ENCODE measurements at regions not wholly inside any gene's neighbourhood (a gene's known extent, or its start where the extent isn't known, plus 50 kb on each side); places are given as distances from the start of the nearest gene placed in this dataset.
"Not testable (repeated sequence)": the region's sequence is repeated elsewhere in the genome, so short reads cannot be mapped to it uniquely, and the experiment has no call there.

- DNase-seq (ENCODE audit: low spot score), result peak; percentile 72
- intact Hi-C loops (cut with micrococcal nuclease; ENCODE audit: unreplicated experiment), result no loop called here
- Histone ChIP-seq H3K27ac (ENCODE audit: low read depth, low read length, poor library complexity, severe bottlenecking) (no peak overlapping the region), H3K36me3 (ENCODE audit: insufficient read depth, low read length, poor library complexity, severe bottlenecking) (no peaks in the 10 kb centered on the region), H3K27me3 (replicated peaks; ENCODE audit: insufficient read depth, low read depth, low read length, poor library complexity) (no peaks in the 10 kb centered on the region), H3K9me3 (ENCODE audit: low read depth, low read length, poor library complexity, severe bottlenecking) (no peaks in the 10 kb centered on the region), H3K4me1 (ENCODE audit: insufficient read depth, low read length, poor library complexity, severe bottlenecking) (no peaks in the 10 kb centered on the region), H3K4me3 (ENCODE audit: low read depth, low read length, poor library complexity, severe bottlenecking) (no peak overlapping the region)
- ChIA-PET POLR2A (ENCODE audit: low non-redundant PET) (no interaction called here), CTCF (no interaction called here)
- no TSS peak for BruUV-seq (replicated peaks)
- TF ChIP-seq, protein P1, sequence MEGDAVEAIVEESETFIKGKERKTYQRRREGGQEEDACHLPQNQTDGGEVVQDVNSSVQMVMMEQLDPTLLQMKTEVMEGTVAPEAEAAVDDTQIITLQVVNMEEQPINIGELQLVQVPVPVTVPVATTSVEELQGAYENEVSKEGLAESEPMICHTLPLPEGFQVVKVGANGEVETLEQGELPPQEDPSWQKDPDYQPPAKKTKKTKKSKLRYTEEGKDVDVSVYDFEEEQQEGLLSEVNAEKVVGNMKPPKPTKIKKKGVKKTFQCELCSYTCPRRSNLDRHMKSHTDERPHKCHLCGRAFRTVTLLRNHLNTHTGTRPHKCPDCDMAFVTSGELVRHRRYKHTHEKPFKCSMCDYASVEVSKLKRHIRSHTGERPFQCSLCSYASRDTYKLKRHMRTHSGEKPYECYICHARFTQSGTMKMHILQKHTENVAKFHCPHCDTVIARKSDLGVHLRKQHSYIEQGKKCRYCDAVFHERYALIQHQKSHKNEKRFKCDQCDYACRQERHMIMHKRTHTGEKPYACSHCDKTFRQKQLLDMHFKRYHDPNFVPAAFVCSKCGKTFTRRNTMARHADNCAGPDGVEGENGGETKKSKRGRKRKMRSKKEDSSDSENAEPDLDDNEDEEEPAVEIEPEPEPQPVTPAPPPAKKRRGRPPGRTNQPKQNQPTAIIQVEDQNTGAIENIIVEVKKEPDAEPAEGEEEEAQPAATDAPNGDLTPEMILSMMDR (conservative IDR thresholded peaks at IDR 0.05; ENCODE audit: low read depth, low read length), result peak; percentile 68
- TF ChIP-seq EZH2 (IDR thresholded peaks at IDR 0.05; ENCODE audit: borderline replicate concordance, low read depth, low read length, poor library complexity, severe bottlenecking), result no peak
Observed at GRCh38 chrX:63250253-63250868, 100.8 kb downstream of the SPIN4 start.

- H3K4me1 ChIP-seq (ENCODE audit: insufficient read depth, low read length, poor library complexity, severe bottlenecking); DNase-seq (ENCODE audit: low spot score); BruUV-seq (replicated peaks); H3K9me3 ChIP-seq (ENCODE audit: low read depth, low read length, poor library complexity, severe bottlenecking); H3K4me3 ChIP-seq (ENCODE audit: low read depth, low read length, poor library complexity, severe bottlenecking); H3K27me3 ChIP-seq (replicated peaks; ENCODE audit: insufficient read depth, low read depth, low read length, poor library complexity); H3K36me3 ChIP-seq (ENCODE audit: insufficient read depth, low read length, poor library complexity, severe bottlenecking); POLR2A ChIA-PET (ENCODE audit: low non-redundant PET); H3K27ac ChIP-seq (ENCODE audit: low read depth, low read length, poor library complexity, severe bottlenecking); CTCF ChIA-PET; intact Hi-C loops (cut with micrococcal nuclease; ENCODE audit: unreplicated experiment): not testable (repeated sequence)
Observed at GRCh38 chrX:63242689-63243088, 108.4 kb downstream of the SPIN4 start.

DNA sequence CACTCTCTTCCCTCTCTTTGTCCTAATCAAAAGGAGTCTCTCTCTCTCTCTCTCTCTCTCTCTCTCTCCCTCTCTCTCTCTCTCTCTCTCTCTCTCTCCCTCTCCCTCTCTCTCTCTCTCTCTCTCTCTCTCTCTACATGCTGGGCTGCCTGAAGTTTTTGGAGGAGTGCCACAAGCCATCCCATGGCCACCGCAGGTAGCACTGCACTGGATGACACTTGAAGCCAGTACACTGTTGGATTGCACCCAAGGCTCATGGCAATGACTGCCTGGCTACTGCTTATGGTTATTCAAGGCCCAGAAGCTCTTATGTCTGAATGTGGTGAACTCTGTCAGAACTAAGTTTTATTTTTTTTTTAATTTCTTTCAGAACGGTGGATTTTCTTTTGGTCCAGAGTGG is 115.2 kb downstream of the SPIN4 start:
- H3K9me3 ChIP-seq (ENCODE audit: low read depth, low read length, poor library complexity, severe bottlenecking); H3K36me3 ChIP-seq (ENCODE audit: insufficient read depth, low read length, poor library complexity, severe bottlenecking); H3K27me3 ChIP-seq (replicated peaks; ENCODE audit: insufficient read depth, low read depth, low read length, poor library complexity); POLR2A ChIA-PET (ENCODE audit: low non-redundant PET); H3K4me1 ChIP-seq (ENCODE audit: insufficient read depth, low read length, poor library complexity, severe bottlenecking); DNase-seq (ENCODE audit: low spot score); H3K4me3 ChIP-seq (ENCODE audit: low read depth, low read length, poor library complexity, severe bottlenecking); H3K27ac ChIP-seq (ENCODE audit: low read depth, low read length, poor library complexity, severe bottlenecking); CTCF ChIA-PET; BruUV-seq (replicated peaks); intact Hi-C loops (cut with micrococcal nuclease; ENCODE audit: unreplicated experiment): not testable (repeated sequence)

- H3K4me1 ChIP-seq (ENCODE audit: insufficient read depth, low read length, poor library complexity, severe bottlenecking); H3K4me3 ChIP-seq (ENCODE audit: low read depth, low read length, poor library complexity, severe bottlenecking); H3K27ac ChIP-seq (ENCODE audit: low read depth, low read length, poor library complexity, severe bottlenecking); DNase-seq (ENCODE audit: low spot score); CTCF ChIA-PET; H3K36me3 ChIP-seq (ENCODE audit: insufficient read depth, low read length, poor library complexity, severe bottlenecking); BruUV-seq (replicated peaks); POLR2A ChIA-PET (ENCODE audit: low non-redundant PET); intact Hi-C loops (cut with micrococcal nuclease; ENCODE audit: unreplicated experiment); H3K9me3 ChIP-seq (ENCODE audit: low read depth, low read length, poor library complexity, severe bottlenecking); H3K27me3 ChIP-seq (replicated peaks; ENCODE audit: insufficient read depth, low read depth, low read length, poor library complexity): not testable (repeated sequence)
Observed at GRCh38 chrX:63233013-63233412, 118.1 kb downstream of the SPIN4 start.

DNA sequence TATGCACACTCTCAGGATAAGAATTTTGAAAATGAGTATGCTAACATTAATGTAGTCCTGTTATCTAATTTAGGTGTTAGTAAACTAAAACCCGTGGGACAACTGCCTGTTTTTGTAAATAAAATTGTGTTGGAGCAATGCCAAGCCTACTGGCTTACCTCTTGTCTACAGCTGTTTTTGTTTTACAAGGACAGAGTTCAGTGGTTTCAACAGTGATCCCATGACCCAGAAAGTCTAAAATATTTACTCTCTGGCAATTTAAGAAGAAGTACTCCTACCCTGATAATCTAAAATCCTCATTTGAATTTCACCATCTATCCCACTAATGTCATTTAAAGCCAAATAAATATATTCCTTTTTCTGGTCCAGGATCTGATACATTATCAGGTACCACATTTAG is 132.9 kb downstream of the SPIN4 start:
- DNase-seq (ENCODE audit: low spot score); H3K9me3 ChIP-seq (ENCODE audit: low read depth, low read length, poor library complexity, severe bottlenecking); H3K4me1 ChIP-seq (ENCODE audit: insufficient read depth, low read length, poor library complexity, severe bottlenecking); BruUV-seq (replicated peaks); POLR2A ChIA-PET (ENCODE audit: low non-redundant PET); CTCF ChIA-PET; H3K36me3 ChIP-seq (ENCODE audit: insufficient read depth, low read length, poor library complexity, severe bottlenecking); H3K27ac ChIP-seq (ENCODE audit: low read depth, low read length, poor library complexity, severe bottlenecking); H3K27me3 ChIP-seq (replicated peaks; ENCODE audit: insufficient read depth, low read depth, low read length, poor library complexity); intact Hi-C loops (cut with micrococcal nuclease; ENCODE audit: unreplicated experiment); H3K4me3 ChIP-seq (ENCODE audit: low read depth, low read length, poor library complexity, severe bottlenecking): not testable (repeated sequence)

- H3K9me3 ChIP-seq (ENCODE audit: low read depth, low read length, poor library complexity, severe bottlenecking); H3K27ac ChIP-seq (ENCODE audit: low read depth, low read length, poor library complexity, severe bottlenecking); DNase-seq (ENCODE audit: low spot score); POLR2A ChIA-PET (ENCODE audit: low non-redundant PET); H3K4me3 ChIP-seq (ENCODE audit: low read depth, low read length, poor library complexity, severe bottlenecking); intact Hi-C loops (cut with micrococcal nuclease; ENCODE audit: unreplicated experiment); BruUV-seq (replicated peaks); H3K27me3 ChIP-seq (replicated peaks; ENCODE audit: insufficient read depth, low read depth, low read length, poor library complexity); CTCF ChIA-PET; H3K36me3 ChIP-seq (ENCODE audit: insufficient read depth, low read length, poor library complexity, severe bottlenecking); H3K4me1 ChIP-seq (ENCODE audit: insufficient read depth, low read length, poor library complexity, severe bottlenecking): not testable (repeated sequence)
Observed at GRCh38 chrX:63217549-63217948, 133.6 kb downstream of the SPIN4 start.

DNA sequence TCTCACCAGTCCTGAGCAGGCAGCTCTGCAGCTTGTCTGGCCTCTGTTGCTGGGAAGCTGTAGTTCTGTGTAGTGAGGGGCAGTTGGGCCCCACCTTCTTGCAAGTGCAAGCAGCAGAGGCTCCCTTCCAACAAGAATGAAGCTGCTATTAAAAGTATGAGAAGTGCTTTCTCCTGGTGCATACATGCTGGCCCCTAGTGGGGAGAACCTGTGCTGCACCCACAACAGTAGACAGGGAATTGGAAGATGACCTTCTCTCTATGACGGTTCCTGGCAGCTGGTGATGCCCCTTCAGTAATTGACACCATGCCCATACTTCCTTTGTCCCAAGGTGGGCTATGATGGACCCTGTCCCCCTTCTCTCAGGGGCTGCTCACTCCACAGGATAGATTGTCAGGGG is 141.5 kb downstream of the SPIN4 start:
- H3K27me3 ChIP-seq (replicated peaks; ENCODE audit: insufficient read depth, low read depth, low read length, poor library complexity); POLR2A ChIA-PET (ENCODE audit: low non-redundant PET); H3K27ac ChIP-seq (ENCODE audit: low read depth, low read length, poor library complexity, severe bottlenecking); H3K4me3 ChIP-seq (ENCODE audit: low read depth, low read length, poor library complexity, severe bottlenecking); H3K36me3 ChIP-seq (ENCODE audit: insufficient read depth, low read length, poor library complexity, severe bottlenecking); CTCF ChIA-PET; H3K9me3 ChIP-seq (ENCODE audit: low read depth, low read length, poor library complexity, severe bottlenecking); DNase-seq (ENCODE audit: low spot score); intact Hi-C loops (cut with micrococcal nuclease; ENCODE audit: unreplicated experiment); BruUV-seq (replicated peaks); H3K4me1 ChIP-seq (ENCODE audit: insufficient read depth, low read length, poor library complexity, severe bottlenecking): not testable (repeated sequence)
